ENCODE measurements at regions not wholly inside any gene's neighbourhood (a gene's known extent, or its start where the extent isn't known, plus 50 kb on each side); places are given as distances from the start of the nearest gene placed in this dataset.

DNA sequence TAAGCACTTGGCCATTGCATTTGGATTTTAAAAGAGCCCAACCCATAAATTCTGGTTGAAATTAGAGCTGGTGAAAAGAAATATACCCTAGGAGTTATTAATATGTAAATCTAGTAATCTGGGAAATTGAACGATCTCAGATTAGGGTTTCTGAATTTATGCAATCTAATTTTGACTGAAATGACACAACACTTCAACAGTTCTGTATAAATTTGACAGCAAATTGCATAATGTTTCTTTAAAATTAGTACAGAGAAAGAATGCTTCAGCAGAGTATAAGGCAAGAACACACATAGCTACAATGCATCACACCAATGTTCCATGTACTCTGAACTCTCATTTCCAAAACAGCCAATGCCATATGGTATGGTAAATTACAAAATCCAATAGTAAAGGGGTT lies 201.5 kb upstream of the ITGA4 start:
- CTCF ChIA-PET = no interaction called here
- no peak overlapping the region for H3K4me2 ChIP-seq (ENCODE audit: low read depth, low read length)
- no peak overlapping the region for H3K4ac ChIP-seq (ENCODE audit: low read depth, low read length)
- no peak overlapping the region for H3K4me3 ChIP-seq (ENCODE audit: insufficient read depth, low read depth, low read length)
- H2BK20ac ChIP-seq (ENCODE audit: low read depth, low read length) = no peak overlapping the region
- no peak overlapping the region for H2BK15ac ChIP-seq (ENCODE audit: low read depth, low read length)
- no peak overlapping the region for H4K8ac ChIP-seq (ENCODE audit: low read depth in 2 of 2, low read length in 2 of 2)
- BruUV-seq (replicated peaks) = no TSS peak
- no peaks in the 10 kb centered on the region for H3K36me3 ChIP-seq (ENCODE audit: control insufficient read depth, insufficient read depth, low read length)
- no peak overlapping the region for H2AK5ac ChIP-seq (ENCODE audit: low read depth, low read length)
- no peak overlapping the region for H3K27ac ChIP-seq (ENCODE audit: insufficient read depth, low read length)
- H2BK120ac ChIP-seq (ENCODE audit: low read depth, low read length) = no peak overlapping the region
- H4K91ac ChIP-seq (ENCODE audit: insufficient read depth, low read depth, low read length) = no peak overlapping the region
- intact Hi-C loops (cut with micrococcal nuclease) = no loop called here
- no peak overlapping the region for H3K18ac ChIP-seq (ENCODE audit: low read depth, low read length)
- no CpG with 5 or more reads among the region's 1 CpG for WGBS, 2 experiments (ENCODE audit: extremely low coverage in 2 of 2, insufficient read length in 1 of 2)
- ATAC-seq (ENCODE audit: low read depth) (no peak), DNase-seq (no peak)
- H3K9me1 ChIP-seq (ENCODE audit: insufficient read depth, low read length) = no peaks in the 10 kb centered on the region
- no peak overlapping the region for H2BK5ac ChIP-seq (ENCODE audit: low read depth, low read length, poor library complexity, severe bottlenecking)
- no peaks in the 10 kb centered on the region for H3K79me1 ChIP-seq (ENCODE audit: low read depth in 1 of 2, low read length in 2 of 2)
- in situ Hi-C loops (cut with MboI; ENCODE audit: low sequenced_read_pairs) = no loop called here
- no peak overlapping the region for H4K5ac ChIP-seq (ENCODE audit: low read depth, low read length)
- POLR2A ChIA-PET (ENCODE audit: unreplicated experiment) = no interaction called here
- no peak overlapping the region for H3K23ac ChIP-seq (ENCODE audit: low read depth, low read length)
- TF ChIP-seq RCOR1 (IDR thresholded peaks at IDR 0.05; ENCODE audit: insufficient replicate concordance, low read length) (no peak), BHLHE40 (IDR thresholded peaks at IDR 0.05; ENCODE audit: low read depth, low read length) (no peak), SMC3 (IDR thresholded peaks at IDR 0.05; ENCODE audit: low read depth, low read length) (no peak), RFX5 (IDR thresholded peaks at IDR 0.05; ENCODE audit: low read depth, low read length) (no peak), RAD21 (IDR thresholded peaks at IDR 0.05; ENCODE audit: low read length) (no peak), MAZ (IDR thresholded peaks at IDR 0.05; ENCODE audit: borderline replicate concordance, low read depth, low read length) (no peak), CEBPB (IDR thresholded peaks at IDR 0.05; ENCODE audit: low read depth, low read length) (no peak), MXI1 (IDR thresholded peaks at IDR 0.05; ENCODE audit: borderline replicate concordance, low read depth, low read length) (no peak), FOS (IDR thresholded peaks at IDR 0.05; ENCODE audit: low read depth, low read length) (no peak), NFE2L2 (IDR thresholded peaks at IDR 0.05; ENCODE audit: low read depth, low read length) (no peak), POLR2A (IDR thresholded peaks at IDR 0.05; ENCODE audit: low read depth, low read length) (no peak), CHD1 (IDR thresholded peaks at IDR 0.05; ENCODE audit: low read depth, low read length) (no peak), MAFK (IDR thresholded peaks at IDR 0.05; ENCODE audit: low read depth, low read length) (no peak)
- TF ChIP-seq, protein P1, sequence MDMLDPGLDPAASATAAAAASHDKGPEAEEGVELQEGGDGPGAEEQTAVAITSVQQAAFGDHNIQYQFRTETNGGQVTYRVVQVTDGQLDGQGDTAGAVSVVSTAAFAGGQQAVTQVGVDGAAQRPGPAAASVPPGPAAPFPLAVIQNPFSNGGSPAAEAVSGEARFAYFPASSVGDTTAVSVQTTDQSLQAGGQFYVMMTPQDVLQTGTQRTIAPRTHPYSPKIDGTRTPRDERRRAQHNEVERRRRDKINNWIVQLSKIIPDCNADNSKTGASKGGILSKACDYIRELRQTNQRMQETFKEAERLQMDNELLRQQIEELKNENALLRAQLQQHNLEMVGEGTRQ (IDR thresholded peaks at IDR 0.05; ENCODE audit: low read depth, low read length) = no peak
- TF ChIP-seq, protein P2, sequence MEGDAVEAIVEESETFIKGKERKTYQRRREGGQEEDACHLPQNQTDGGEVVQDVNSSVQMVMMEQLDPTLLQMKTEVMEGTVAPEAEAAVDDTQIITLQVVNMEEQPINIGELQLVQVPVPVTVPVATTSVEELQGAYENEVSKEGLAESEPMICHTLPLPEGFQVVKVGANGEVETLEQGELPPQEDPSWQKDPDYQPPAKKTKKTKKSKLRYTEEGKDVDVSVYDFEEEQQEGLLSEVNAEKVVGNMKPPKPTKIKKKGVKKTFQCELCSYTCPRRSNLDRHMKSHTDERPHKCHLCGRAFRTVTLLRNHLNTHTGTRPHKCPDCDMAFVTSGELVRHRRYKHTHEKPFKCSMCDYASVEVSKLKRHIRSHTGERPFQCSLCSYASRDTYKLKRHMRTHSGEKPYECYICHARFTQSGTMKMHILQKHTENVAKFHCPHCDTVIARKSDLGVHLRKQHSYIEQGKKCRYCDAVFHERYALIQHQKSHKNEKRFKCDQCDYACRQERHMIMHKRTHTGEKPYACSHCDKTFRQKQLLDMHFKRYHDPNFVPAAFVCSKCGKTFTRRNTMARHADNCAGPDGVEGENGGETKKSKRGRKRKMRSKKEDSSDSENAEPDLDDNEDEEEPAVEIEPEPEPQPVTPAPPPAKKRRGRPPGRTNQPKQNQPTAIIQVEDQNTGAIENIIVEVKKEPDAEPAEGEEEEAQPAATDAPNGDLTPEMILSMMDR (conservative IDR thresholded peaks at IDR 0.05; ENCODE audit: low read depth, low read length) = no peak
- TF ChIP-seq, protein P3, sequence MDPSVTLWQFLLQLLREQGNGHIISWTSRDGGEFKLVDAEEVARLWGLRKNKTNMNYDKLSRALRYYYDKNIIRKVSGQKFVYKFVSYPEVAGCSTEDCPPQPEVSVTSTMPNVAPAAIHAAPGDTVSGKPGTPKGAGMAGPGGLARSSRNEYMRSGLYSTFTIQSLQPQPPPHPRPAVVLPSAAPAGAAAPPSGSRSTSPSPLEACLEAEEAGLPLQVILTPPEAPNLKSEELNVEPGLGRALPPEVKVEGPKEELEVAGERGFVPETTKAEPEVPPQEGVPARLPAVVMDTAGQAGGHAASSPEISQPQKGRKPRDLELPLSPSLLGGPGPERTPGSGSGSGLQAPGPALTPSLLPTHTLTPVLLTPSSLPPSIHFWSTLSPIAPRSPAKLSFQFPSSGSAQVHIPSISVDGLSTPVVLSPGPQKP (IDR thresholded peaks at IDR 0.05; ENCODE audit: borderline replicate concordance, low read depth, low read length) = no peak
- H3K56ac ChIP-seq (ENCODE audit: extremely low read depth, insufficient read depth, low read length) = no peak overlapping the region
- H3K9ac ChIP-seq (ENCODE audit: low read depth, low read length) = no peak overlapping the region
- H2AFZ ChIP-seq (replicated peaks; ENCODE audit: low read length, poor library complexity) = no peak overlapping the region
- no peak overlapping the region for H3K14ac ChIP-seq (replicated peaks; ENCODE audit: low read depth, low read length)
- H3K9me3 ChIP-seq (ENCODE audit: control insufficient read depth, insufficient read depth, low read length) = no peaks in the 10 kb centered on the region
- no peak overlapping the region for H2AK9ac ChIP-seq (replicated peaks; ENCODE audit: low read depth, low read length, poor library complexity)
- H3K27me3 ChIP-seq (ENCODE audit: control insufficient read depth, insufficient read depth, low read length) = peaks cover 2% of the 10 kb centered on the region
- H4K20me1 ChIP-seq (ENCODE audit: insufficient read depth, low read length) = no peaks in the 10 kb centered on the region
- H3K4me1 ChIP-seq (ENCODE audit: control insufficient read depth, insufficient read depth, low read length) = no peaks in the 10 kb centered on the region
- dilution Hi-C loops (cut with HindIII; ENCODE audit: low sequenced_read_pairs, unreplicated experiment) = no loop called here
